Glutamatergic neuron (in vitro differentiated cells): ENCODE measurements at regions not wholly inside any gene's neighbourhood (a gene's known extent, or its start where the extent isn't known, plus 50 kb on each side); places are given as distances from the start of the nearest gene placed in this dataset.

Experiments used
- DNase-seq: peaks from one replicate; pipeline ENCODE4 v3.0.0; 2022
- H3K27ac Mint-ChIP-seq: one replicate; pipeline ENCODE4 v1.8.0; 2020; ENCODE audit warnings: mild to moderate bottlenecking, mixed read lengths, inconsistent platforms; ENCODE audit not compliant: unreplicated experiment
- H3K27me3 Mint-ChIP-seq: one replicate; pipeline ENCODE4 v1.8.0; 2020; ENCODE audit warnings: mild to moderate bottlenecking, moderate library complexity, mixed read lengths, inconsistent platforms; ENCODE audit not compliant: unreplicated experiment
- H3K36me3 Mint-ChIP-seq: one replicate; pipeline ENCODE4 v1.8.0; 2020; ENCODE audit warnings: mild to moderate bottlenecking, mixed read lengths, inconsistent platforms; ENCODE audit not compliant: unreplicated experiment
- H3K4me1 Mint-ChIP-seq: one replicate; pipeline ENCODE4 v1.8.0; 2020; ENCODE audit warnings: mild to moderate bottlenecking, low read depth, mixed read lengths, inconsistent platforms; ENCODE audit not compliant: unreplicated experiment
- H3K4me3 Mint-ChIP-seq: one replicate; pipeline ENCODE4 v1.8.0; 2020; ENCODE audit warnings: mild to moderate bottlenecking, mixed read lengths, inconsistent platforms; ENCODE audit not compliant: unreplicated experiment
- H3K9me3 Mint-ChIP-seq: one replicate; pipeline ENCODE4 v1.8.0; 2020; ENCODE audit warnings: mild to moderate bottlenecking, moderate library complexity, mixed read lengths, inconsistent platforms; ENCODE audit not compliant: unreplicated experiment
- TF ChIP-seq, protein P1 (sequence below): fragments of 200-600 bp; sonication (generic); IDR thresholded peaks from one replicate; pipeline ENCODE4 v1.5.0; 2021; ENCODE audit not compliant: partially characterized antibody, unreplicated experiment

DNA sequence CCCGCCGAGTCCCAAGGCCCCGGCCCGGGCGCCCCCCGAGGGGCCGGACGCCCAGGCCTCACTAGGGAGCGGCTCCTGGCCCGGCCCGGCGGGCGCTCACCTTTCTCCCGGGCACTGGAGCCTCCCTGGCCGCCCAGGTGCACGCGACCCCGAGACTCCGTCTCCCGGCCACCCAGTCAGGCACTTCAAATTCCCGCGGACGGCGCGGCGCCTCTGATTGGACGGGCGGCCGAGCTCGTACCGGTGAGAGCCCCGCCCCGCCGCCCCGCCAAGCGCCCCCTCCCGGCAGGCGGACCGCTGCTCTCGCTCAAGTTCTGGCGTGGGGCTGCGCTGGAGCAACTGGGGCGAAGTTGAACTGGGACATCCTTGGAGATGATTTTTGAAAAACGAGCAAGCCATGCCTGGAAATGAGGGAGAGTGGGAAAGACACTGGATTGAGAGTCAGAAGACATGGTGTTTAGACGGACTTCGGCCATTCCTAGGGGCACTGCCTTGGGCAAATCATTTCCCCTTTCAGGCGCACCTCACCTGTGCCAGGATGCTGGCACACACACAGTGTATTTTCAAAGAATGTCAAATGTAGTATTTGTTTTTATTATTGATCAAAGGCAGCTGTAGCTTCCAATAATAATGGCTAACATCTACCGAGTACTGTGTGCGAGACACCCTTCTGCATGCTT lies 485.3 kb downstream of the UQCRFS1 start:
- TF ChIP-seq, protein P1, sequence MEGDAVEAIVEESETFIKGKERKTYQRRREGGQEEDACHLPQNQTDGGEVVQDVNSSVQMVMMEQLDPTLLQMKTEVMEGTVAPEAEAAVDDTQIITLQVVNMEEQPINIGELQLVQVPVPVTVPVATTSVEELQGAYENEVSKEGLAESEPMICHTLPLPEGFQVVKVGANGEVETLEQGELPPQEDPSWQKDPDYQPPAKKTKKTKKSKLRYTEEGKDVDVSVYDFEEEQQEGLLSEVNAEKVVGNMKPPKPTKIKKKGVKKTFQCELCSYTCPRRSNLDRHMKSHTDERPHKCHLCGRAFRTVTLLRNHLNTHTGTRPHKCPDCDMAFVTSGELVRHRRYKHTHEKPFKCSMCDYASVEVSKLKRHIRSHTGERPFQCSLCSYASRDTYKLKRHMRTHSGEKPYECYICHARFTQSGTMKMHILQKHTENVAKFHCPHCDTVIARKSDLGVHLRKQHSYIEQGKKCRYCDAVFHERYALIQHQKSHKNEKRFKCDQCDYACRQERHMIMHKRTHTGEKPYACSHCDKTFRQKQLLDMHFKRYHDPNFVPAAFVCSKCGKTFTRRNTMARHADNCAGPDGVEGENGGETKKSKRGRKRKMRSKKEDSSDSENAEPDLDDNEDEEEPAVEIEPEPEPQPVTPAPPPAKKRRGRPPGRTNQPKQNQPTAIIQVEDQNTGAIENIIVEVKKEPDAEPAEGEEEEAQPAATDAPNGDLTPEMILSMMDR = peak; percentile 67
- H3K9me3 Mint-ChIP-seq = no peaks in the 10 kb centered on the region
- no peaks in the 10 kb centered on the region for H3K36me3 Mint-ChIP-seq
- peaks cover 1% of the 10 kb centered on the region for H3K27me3 Mint-ChIP-seq
- no peak overlapping the region for H3K27ac Mint-ChIP-seq
- no peaks in the 10 kb centered on the region for H3K4me1 Mint-ChIP-seq
- DNase-seq = peak; percentile 78
- H3K4me3 Mint-ChIP-seq = peak overlapping the region; percentile 40

DNA sequence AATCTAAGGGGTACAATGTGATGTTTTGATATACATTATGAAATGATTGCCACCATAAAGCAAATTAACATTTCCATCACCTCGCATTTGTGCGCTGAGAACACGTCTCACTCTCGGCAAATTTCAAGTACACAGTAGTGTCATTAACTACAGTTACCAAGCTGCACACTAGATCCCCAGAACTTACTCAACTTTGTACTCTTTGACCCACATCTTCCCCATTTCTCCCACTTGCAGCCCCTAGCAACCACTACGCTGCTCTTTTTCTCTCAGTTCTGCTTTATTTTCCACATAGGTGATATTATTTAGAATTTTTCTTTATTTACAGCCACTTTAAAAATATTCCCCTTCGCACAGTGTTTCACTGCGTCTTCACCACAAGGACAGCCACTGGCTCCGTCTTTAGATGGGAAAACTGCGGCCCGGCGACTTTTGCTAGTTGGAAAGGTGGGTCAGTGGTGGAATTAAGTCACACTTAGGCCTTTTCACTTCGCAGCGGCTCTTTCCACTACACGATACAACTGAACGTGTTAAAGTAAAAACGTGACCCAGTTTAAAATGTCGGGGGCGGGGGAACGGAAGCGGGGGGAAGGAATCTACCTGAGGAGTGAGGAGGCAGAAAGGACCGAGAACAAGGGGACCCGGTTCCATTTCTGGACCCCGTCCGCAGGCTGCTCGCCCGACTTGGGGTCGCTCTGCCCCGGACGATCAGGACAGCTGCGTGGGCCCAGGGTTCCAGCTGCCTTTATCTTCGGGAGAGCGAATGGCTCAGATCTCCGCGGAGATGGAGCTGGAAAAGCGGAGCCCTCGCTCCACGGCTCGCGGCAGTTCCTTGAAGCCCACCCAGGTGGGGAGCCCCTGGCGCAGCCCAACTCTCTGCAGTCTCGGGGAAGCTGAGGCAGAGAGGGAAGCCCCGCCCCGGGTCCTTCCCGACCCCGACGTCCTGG lies 486.1 kb downstream of the UQCRFS1 start:
- Mint-ChIP-seq H3K4me3 (peak overlapping the region; percentile 70), H3K27me3 (peaks cover 1% of the 10 kb centered on the region), H3K9me3 (no peaks in the 10 kb centered on the region), H3K36me3 (no peaks in the 10 kb centered on the region), H3K4me1 (no peaks in the 10 kb centered on the region), H3K27ac (no peak overlapping the region)
- TF ChIP-seq, protein P1 = no peak
- no peak for DNase-seq

DNA sequence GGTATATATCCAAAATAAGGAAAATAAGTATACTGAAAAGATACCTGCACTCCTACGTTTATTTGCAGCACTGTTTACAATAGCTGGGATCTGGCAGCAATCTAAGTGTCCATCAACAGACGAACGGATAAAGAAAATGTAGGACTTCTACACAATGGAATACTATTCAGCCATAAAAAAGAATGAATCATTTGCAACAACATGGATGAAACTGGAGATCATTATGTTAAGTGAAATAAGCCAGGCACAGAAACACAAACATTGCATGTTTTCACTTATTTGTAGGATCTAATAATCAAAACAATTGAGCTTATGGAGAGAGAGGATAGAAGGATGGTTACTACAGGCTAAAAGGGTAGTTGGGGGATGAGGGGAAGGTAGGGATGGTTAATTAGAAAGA lies 494.0 kb downstream of the UQCRFS1 start:
- Mint-ChIP-seq H3K36me3 (no peaks in the 10 kb centered on the region), H3K27ac (no peak overlapping the region), H3K27me3 (no peaks in the 10 kb centered on the region), H3K9me3 (peaks cover 3% of the 10 kb centered on the region), H3K4me1 (no peaks in the 10 kb centered on the region), H3K4me3 (no peak overlapping the region)
- TF ChIP-seq, protein P1 = no peak
- DNase-seq = no peak

DNA sequence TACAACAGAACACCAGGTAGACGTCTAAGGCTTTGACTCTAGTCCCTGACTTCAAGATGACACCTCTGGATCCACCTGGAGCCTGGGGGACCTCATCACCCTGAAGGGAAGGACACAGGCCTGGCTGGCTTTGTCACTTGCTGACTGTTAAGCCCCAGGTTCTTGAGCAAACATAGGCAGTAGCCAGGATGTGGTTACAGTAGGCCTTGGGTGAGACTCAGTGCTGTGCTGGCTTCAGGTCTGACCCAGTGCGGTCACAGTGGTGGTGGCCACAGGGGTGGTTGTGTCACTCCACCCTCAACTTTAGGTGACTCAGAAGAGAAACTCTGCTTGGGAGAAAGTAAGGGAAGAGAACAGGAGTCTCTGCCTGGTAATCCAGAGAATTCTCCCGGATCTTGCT lies 497.8 kb downstream of the UQCRFS1 start:
- H3K27me3 Mint-ChIP-seq = no peaks in the 10 kb centered on the region
- H3K9me3 Mint-ChIP-seq = peaks cover 5% of the 10 kb centered on the region
- no peaks in the 10 kb centered on the region for H3K36me3 Mint-ChIP-seq
- H3K4me1 Mint-ChIP-seq = no peaks in the 10 kb centered on the region
- DNase-seq = no peak
- no peak overlapping the region for H3K27ac Mint-ChIP-seq
- TF ChIP-seq, protein P1 = no peak
- no peak overlapping the region for H3K4me3 Mint-ChIP-seq

DNA sequence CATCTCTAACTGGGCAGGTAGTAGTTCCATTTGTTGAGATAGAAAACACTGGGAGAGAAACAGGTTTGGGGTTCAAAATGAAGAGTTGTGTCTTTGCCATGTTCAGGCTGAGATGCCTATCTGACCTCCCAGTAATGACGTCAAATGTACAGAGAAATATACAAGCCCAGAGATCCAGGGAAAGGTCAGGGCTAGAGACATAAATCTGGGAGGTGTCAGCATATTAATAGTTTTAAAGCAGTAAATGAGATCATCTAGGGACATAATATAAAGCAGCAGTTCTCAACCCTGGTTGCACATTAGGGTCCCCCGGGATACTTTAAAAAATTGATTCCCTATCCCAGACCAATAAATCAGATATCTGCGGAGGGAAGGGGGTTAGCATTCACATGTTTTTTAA lies 501.5 kb downstream of the UQCRFS1 start:
- Mint-ChIP-seq H3K4me3 (no peak overlapping the region), H3K36me3 (no peaks in the 10 kb centered on the region), H3K27me3 (no peaks in the 10 kb centered on the region), H3K4me1 (peaks cover 4% of the 10 kb centered on the region), H3K9me3 (peaks cover 5% of the 10 kb centered on the region), H3K27ac (no peak overlapping the region)
- no peak for DNase-seq
- TF ChIP-seq, protein P1 = no peak
